Smooth muscle cell (in vitro differentiated cells): ENCODE measurements at regions not wholly inside any gene's neighbourhood (a gene's known extent, or its start where the extent isn't known, plus 50 kb on each side); places are given as distances from the start of the nearest gene placed in this dataset.

Experiments used
- DNase-seq: peaks from one replicate; lab custom pipeline; 2025; ENCODE audit not compliant: unreplicated experiment; lab: John Stamatoyannopoulos, UW
- H2AFZ ChIP-seq: fragments of 200-600 bp; sonication (generic); 2 replicates; pipeline ENCODE4 v1.6.0; 2016; ENCODE audit warnings: antibody characterized with exemption, low read depth, mild to moderate bottlenecking
- H3F3A ChIP-seq: fragments of 200-600 bp; sonication (generic); 2 replicates; pipeline ENCODE4 v1.6.0; 2017; ENCODE audit warnings: antibody characterized with exemption, low read depth
- H3K27ac ChIP-seq: fragments of 200-600 bp; sonication (generic); 2 replicates; pipeline ENCODE4 v1.5.1; 2016; ENCODE audit warnings: low read depth, mild to moderate bottlenecking
- H3K27me3 ChIP-seq: fragments of 200-600 bp; sonication (generic); 2 replicates; pipeline ENCODE4 v1.6.1; 2016; ENCODE audit warnings: low read depth, mild to moderate bottlenecking
- H3K36me3 ChIP-seq: fragments of 200-600 bp; sonication (generic); 2 replicates; pipeline ENCODE4 v1.5.1; 2016; ENCODE audit warnings: low read depth
- H3K4me1 ChIP-seq: fragments of 200-600 bp; sonication (generic); 2 replicates; pipeline ENCODE4 v1.5.1; 2016; ENCODE audit warnings: low read depth
- H3K4me2 ChIP-seq: fragments of 200-600 bp; sonication (generic); 2 replicates; pipeline ENCODE4 v1.6.0; 2016; ENCODE audit warnings: mild to moderate bottlenecking
- H3K4me3 ChIP-seq: fragments of 200-600 bp; sonication (generic); 2 replicates; pipeline ENCODE4 v1.5.1; 2016; ENCODE audit warnings: mild to moderate bottlenecking
- H3K79me2 ChIP-seq: fragments of 200-600 bp; sonication (generic); 2 replicates; pipeline ENCODE4 v1.6.0; 2016; ENCODE audit warnings: low read depth, mild to moderate bottlenecking
- H3K9ac ChIP-seq: fragments of 200-600 bp; sonication (generic); 2 replicates; pipeline ENCODE4 v1.6.0; 2016; ENCODE audit warnings: low read depth
- H3K9me3 ChIP-seq: fragments of 200-600 bp; sonication (generic); replicated peaks from 2 replicates; pipeline ENCODE4 v1.5.1; 2016; ENCODE audit warnings: low read depth
- H4K20me1 ChIP-seq: fragments of 200-600 bp; sonication (generic); 2 replicates; pipeline ENCODE4 v1.6.0; 2016; ENCODE audit warnings: low read depth
- WGBS: methylation state at CpG from one replicate; pipeline ENCODE4 v1.1.7; 2016; ENCODE audit warnings: low lambda C conversion rate; 5-methylcytosine and 5-hydroxymethylcytosine counted together
- TF ChIP-seq, protein P1 (sequence below): fragments of 200-600 bp; sonication (generic); IDR thresholded peaks from 2 replicates; pipeline ENCODE4 v1.5.1; 2017; ENCODE audit warnings: borderline replicate concordance, mild to moderate bottlenecking, antibody characterized with exemption; ENCODE audit not compliant: insufficient read depth, poor library complexity, severe bottlenecking

GRCh38 chr15:96716478-96716877, 386.0 kb downstream of the NR2F2 start:
- DNase-seq = no peak
- H2AFZ ChIP-seq = no peak overlapping the region
- H3K4me3 ChIP-seq = no peak overlapping the region
- TF ChIP-seq, protein P1, sequence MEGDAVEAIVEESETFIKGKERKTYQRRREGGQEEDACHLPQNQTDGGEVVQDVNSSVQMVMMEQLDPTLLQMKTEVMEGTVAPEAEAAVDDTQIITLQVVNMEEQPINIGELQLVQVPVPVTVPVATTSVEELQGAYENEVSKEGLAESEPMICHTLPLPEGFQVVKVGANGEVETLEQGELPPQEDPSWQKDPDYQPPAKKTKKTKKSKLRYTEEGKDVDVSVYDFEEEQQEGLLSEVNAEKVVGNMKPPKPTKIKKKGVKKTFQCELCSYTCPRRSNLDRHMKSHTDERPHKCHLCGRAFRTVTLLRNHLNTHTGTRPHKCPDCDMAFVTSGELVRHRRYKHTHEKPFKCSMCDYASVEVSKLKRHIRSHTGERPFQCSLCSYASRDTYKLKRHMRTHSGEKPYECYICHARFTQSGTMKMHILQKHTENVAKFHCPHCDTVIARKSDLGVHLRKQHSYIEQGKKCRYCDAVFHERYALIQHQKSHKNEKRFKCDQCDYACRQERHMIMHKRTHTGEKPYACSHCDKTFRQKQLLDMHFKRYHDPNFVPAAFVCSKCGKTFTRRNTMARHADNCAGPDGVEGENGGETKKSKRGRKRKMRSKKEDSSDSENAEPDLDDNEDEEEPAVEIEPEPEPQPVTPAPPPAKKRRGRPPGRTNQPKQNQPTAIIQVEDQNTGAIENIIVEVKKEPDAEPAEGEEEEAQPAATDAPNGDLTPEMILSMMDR = no peak
- H3K27ac ChIP-seq = no peak overlapping the region
- no peak overlapping the region for H3K9ac ChIP-seq
- peaks cover 17% of the 10 kb centered on the region for H3K27me3 ChIP-seq
- H4K20me1 ChIP-seq = no peaks in the 10 kb centered on the region
- no peaks in the 10 kb centered on the region for H3K79me2 ChIP-seq
- H3K9me3 ChIP-seq = no peaks in the 10 kb centered on the region
- no peaks in the 10 kb centered on the region for H3F3A ChIP-seq
- H3K36me3 ChIP-seq = no peaks in the 10 kb centered on the region
- peaks cover 8% of the 10 kb centered on the region for H3K4me1 ChIP-seq
- 97% methylated on average over 3 of the region's 3 CpGs for WGBS
- no peak overlapping the region for H3K4me2 ChIP-seq

GRCh38 chr15:96720251-96720650, 389.8 kb downstream of the NR2F2 start:
- H3K9ac ChIP-seq = no peak overlapping the region
- DNase-seq = no peak
- H3K27me3 ChIP-seq = peaks cover 14% of the 10 kb centered on the region
- WGBS = 76% methylated on average over 8 of the region's 8 CpGs
- no peak overlapping the region for H3K27ac ChIP-seq
- no peak overlapping the region for H3K4me2 ChIP-seq
- no peaks in the 10 kb centered on the region for H4K20me1 ChIP-seq
- peaks cover 8% of the 10 kb centered on the region for H3K4me1 ChIP-seq
- H3K36me3 ChIP-seq = no peaks in the 10 kb centered on the region
- TF ChIP-seq, protein P1 = no peak
- H3K79me2 ChIP-seq = no peaks in the 10 kb centered on the region
- no peaks in the 10 kb centered on the region for H3K9me3 ChIP-seq
- no peaks in the 10 kb centered on the region for H3F3A ChIP-seq
- no peak overlapping the region for H3K4me3 ChIP-seq
- no peak overlapping the region for H2AFZ ChIP-seq

DNA sequence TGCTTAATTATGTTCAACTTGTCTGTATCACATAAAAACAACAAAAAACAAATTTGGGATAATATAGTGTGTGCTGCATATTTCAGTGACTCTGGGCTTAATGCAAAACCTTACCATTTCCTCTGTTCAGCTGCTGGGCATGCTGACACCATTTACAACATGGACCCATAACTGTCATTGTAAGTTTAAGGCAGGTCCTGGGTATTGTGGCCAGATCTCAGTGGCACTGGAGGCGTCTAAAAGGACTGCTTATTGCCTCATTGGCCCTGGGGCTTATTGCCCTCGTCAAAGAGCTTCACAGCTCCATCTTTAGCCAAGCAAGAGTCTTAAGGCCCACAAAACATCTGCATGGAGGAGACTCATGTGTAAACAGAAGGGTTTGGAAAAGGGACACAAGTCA, 390.2 kb downstream of the NR2F2 start:
- WGBS = 69% methylated on average over 2 of the region's 2 CpGs
- no peak for DNase-seq
- H3K79me2 ChIP-seq = no peaks in the 10 kb centered on the region
- H3K4me2 ChIP-seq = no peak overlapping the region
- H3K36me3 ChIP-seq = no peaks in the 10 kb centered on the region
- no peak overlapping the region for H3K4me3 ChIP-seq
- no peaks in the 10 kb centered on the region for H3F3A ChIP-seq
- TF ChIP-seq, protein P1 = no peak
- H3K9me3 ChIP-seq = no peaks in the 10 kb centered on the region
- H2AFZ ChIP-seq = no peak overlapping the region
- H3K27me3 ChIP-seq = peaks cover 16% of the 10 kb centered on the region
- no peaks in the 10 kb centered on the region for H4K20me1 ChIP-seq
- no peak overlapping the region for H3K27ac ChIP-seq
- peaks cover 8% of the 10 kb centered on the region for H3K4me1 ChIP-seq
- H3K9ac ChIP-seq = no peak overlapping the region

DNA sequence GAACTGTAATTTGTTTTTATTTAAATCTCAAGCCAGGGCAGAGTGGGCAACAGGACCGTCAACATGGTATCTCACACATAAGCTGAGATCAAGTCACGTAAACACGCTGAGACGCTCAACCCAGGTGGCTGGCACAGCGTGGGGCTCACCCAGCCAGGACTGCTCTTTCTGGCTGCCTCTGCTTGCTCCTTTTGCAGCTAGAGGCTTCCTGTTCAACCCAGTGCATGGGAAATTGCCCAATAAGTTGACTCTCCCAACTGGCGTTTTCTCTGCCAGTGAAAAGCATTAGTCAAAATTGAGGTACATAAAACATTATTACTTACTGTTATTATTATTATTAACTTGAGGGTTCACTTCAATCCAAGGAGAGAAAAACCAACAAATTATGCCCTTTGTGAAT, 398.1 kb downstream of the NR2F2 start:
- H3K9ac ChIP-seq = no peak overlapping the region
- H4K20me1 ChIP-seq = no peaks in the 10 kb centered on the region
- no peak overlapping the region for H3K4me3 ChIP-seq
- whole genome bisulfite sequencing = 79% methylated on average over 6 of the region's 6 CpGs
- DNase-seq = no peak
- no peaks in the 10 kb centered on the region for H3K9me3 ChIP-seq
- peaks cover 5% of the 10 kb centered on the region for H3K27me3 ChIP-seq
- no peaks in the 10 kb centered on the region for H3K4me1 ChIP-seq
- H3K36me3 ChIP-seq = no peaks in the 10 kb centered on the region
- H3K27ac ChIP-seq = no peak overlapping the region
- TF ChIP-seq, protein P1 = no peak
- H3K4me2 ChIP-seq = peak overlapping the region; percentile 36
- no peaks in the 10 kb centered on the region for H3F3A ChIP-seq
- H3K79me2 ChIP-seq = no peaks in the 10 kb centered on the region
- no peak overlapping the region for H2AFZ ChIP-seq
